Vagina (tissue), 2 donors: ENCODE measurements at regions not wholly inside any gene's neighbourhood (a gene's known extent, or its start where the extent isn't known, plus 50 kb on each side); places are given as distances from the start of the nearest gene placed in this dataset.

Experiments used
- CTCF ChIP-seq, 3 experiments: fragments of 450-650 bp in 2 of 3; fragments of 200-600 bp in 1 of 3; sonication (generic) in 1 of 3; IDR thresholded peaks; one replicate each; pipeline ENCODE4 v1.5.1; 2017 to 2019; ENCODE audit warnings: antibody characterized with exemption in 3 of 3, mild to moderate bottlenecking in 2 of 3, moderate library complexity in 2 of 3
- POLR2AphosphoS5 ChIP-seq, 2 donors: sonication (generic); formaldehyde crosslinking; IDR thresholded peaks; one replicate each; pipeline ENCODE4 v1.9.0; 2017; ENCODE audit warnings: antibody characterized with exemption in 2 of 2, mild to moderate bottlenecking in 2 of 2, low read depth in 1 of 2; ENCODE audit not compliant: insufficient read depth in 1 of 2

- TF ChIP-seq CTCF (IDR thresholded peaks at IDR 0.05) (no peak), POLR2AphosphoS5 (IDR thresholded peaks at IDR 0.05; ENCODE audit: insufficient read depth in 1 of 2, low read depth in 1 of 2) (no peak)
These were observed 144.0 kb downstream of the RBMX2 start for GRCh38 chrX:130545796-130546195.
